ENCODE measurements at regions not wholly inside any gene's neighbourhood (a gene's known extent, or its start where the extent isn't known, plus 50 kb on each side); places are given as distances from the start of the nearest gene placed in this dataset.

- no peaks in the 10 kb centered on the region for H3K79me2 ChIP-seq (ENCODE audit: insufficient read depth, low read length)
- no peak for DNase-seq (ENCODE audit: low spot score)
- intact Hi-C loops (cut with micrococcal nuclease; ENCODE audit: unreplicated experiment) (no loop called here), in situ Hi-C loops (cut with HindIII; ENCODE audit: extremely low pct_ligation_motif_present, low pct_unique_long_range_greater_than_20kb) (loop anchor here (25.0 kb wide), 1 partner anchor 928 kb away; no protein-coding TSS in a partner anchor)
- H2AFZ ChIP-seq (ENCODE audit: low read length), result no peak overlapping the region
- no peak overlapping the region for H3K9ac ChIP-seq (ENCODE audit: insufficient read depth, low read depth, low read length)
- ChIA-PET CTCF (ENCODE audit: low intra/inter-chr PET ratio, low total read pairs) (no interaction called here), POLR2A (no interaction called here)
- WGBS (ENCODE audit: low lambda C conversion rate), result 38% methylated on average over 8 of the region's 8 CpGs
- TF ChIP-seq SNAPC2 (CRISPR knock-in tag; IDR thresholded peaks at IDR 0.05) (no peak), ZNF556 (CRISPR knock-in tag; IDR thresholded peaks at IDR 0.05; ENCODE audit: borderline replicate concordance) (no peak), ZNF746 (CRISPR knock-in tag; IDR thresholded peaks at IDR 0.05) (no peak), ZNF180 (CRISPR knock-in tag; IDR thresholded peaks at IDR 0.05; ENCODE audit: borderline replicate concordance, low read depth) (no peak), HNF1B (CRISPR knock-in tag; IDR thresholded peaks at IDR 0.05) (no peak), KLF12 (CRISPR knock-in tag; IDR thresholded peaks at IDR 0.05; ENCODE audit: borderline replicate concordance) (no peak), TFDP1 (CRISPR knock-in tag; IDR thresholded peaks at IDR 0.05; ENCODE audit: borderline replicate concordance) (no peak), NFIC (IDR thresholded peaks at IDR 0.05; ENCODE audit: low read length) (no peak), SMAD9 (CRISPR knock-in tag; IDR thresholded peaks at IDR 0.05) (no peak), ZNF629 (CRISPR knock-in tag; conservative IDR thresholded peaks at IDR 0.05) (no peak), ZBTB44 (CRISPR knock-in tag; IDR thresholded peaks at IDR 0.05) (no peak)
- H3K4me2 ChIP-seq (ENCODE audit: low read depth, low read length), result no peak overlapping the region
- H3K9me3 ChIP-seq (ENCODE audit: low read length), result no peaks in the 10 kb centered on the region
- FAIRE-seq, result no peak
- no peaks in the 10 kb centered on the region for H3K36me3 ChIP-seq (replicated peaks in 1 of 2; ENCODE audit: control insufficient read depth in 1 of 2, insufficient read depth in 2 of 2, low read length in 2 of 2)
- no peaks in the 10 kb centered on the region for H3K4me1 ChIP-seq (ENCODE audit: insufficient read depth, low read length)
- H3K27me3 ChIP-seq (ENCODE audit: control insufficient read depth in 1 of 2, insufficient read depth in 2 of 2, low read length in 2 of 2), result no peaks in the 10 kb centered on the region; a peak in 1 of 5 replicates
- H3K4me3 ChIP-seq (replicated peaks in 1 of 3; ENCODE audit: insufficient read depth in 1 of 3, low read depth in 2 of 3, low read length in 3 of 3), result no peak overlapping the region
- H4K20me1 ChIP-seq (ENCODE audit: insufficient read depth, low read length), result no peaks in the 10 kb centered on the region
- no TSS peak for BruUV-seq (replicated peaks)
- ATAC-seq, result no peak
- no peak overlapping the region for H3K27ac ChIP-seq (ENCODE audit: extremely low read length, insufficient read depth, low read length)
Observed at GRCh38 chr3:177440456-177441104, 243.3 kb upstream of the TBL1XR1 start.
